ENCODE measurements at regions not wholly inside any gene's neighbourhood (a gene's known extent, or its start where the extent isn't known, plus 50 kb on each side); places are given as distances from the start of the nearest gene placed in this dataset.

DNA sequence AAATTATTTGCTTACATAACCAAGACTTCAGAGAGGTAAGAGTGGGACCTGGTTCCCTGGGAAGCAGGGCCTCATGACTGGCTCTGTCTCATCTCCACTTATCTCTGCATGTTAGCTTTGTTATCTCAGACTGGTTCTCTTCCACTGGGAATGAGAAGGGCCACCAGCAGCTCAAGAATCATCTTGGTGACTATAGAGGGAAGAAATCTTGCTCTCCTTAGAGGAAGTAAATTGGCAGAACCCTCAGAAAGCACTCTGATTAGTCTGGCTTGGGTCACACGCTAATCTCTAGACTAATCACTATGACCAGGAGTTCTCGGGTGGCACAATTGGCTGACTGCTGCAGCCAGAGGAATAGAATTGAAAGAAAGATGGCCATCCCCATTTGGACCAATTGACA, 110.8 kb upstream of the KRAS start:
- TF ChIP-seq CTCF (IDR thresholded peaks at IDR 0.05; ENCODE audit: poor library complexity, severe bottlenecking) = no peak
- no peak for TF ChIP-seq TAF1 (IDR thresholded peaks at IDR 0.05; ENCODE audit: low read depth)
- TF ChIP-seq, protein P1, sequence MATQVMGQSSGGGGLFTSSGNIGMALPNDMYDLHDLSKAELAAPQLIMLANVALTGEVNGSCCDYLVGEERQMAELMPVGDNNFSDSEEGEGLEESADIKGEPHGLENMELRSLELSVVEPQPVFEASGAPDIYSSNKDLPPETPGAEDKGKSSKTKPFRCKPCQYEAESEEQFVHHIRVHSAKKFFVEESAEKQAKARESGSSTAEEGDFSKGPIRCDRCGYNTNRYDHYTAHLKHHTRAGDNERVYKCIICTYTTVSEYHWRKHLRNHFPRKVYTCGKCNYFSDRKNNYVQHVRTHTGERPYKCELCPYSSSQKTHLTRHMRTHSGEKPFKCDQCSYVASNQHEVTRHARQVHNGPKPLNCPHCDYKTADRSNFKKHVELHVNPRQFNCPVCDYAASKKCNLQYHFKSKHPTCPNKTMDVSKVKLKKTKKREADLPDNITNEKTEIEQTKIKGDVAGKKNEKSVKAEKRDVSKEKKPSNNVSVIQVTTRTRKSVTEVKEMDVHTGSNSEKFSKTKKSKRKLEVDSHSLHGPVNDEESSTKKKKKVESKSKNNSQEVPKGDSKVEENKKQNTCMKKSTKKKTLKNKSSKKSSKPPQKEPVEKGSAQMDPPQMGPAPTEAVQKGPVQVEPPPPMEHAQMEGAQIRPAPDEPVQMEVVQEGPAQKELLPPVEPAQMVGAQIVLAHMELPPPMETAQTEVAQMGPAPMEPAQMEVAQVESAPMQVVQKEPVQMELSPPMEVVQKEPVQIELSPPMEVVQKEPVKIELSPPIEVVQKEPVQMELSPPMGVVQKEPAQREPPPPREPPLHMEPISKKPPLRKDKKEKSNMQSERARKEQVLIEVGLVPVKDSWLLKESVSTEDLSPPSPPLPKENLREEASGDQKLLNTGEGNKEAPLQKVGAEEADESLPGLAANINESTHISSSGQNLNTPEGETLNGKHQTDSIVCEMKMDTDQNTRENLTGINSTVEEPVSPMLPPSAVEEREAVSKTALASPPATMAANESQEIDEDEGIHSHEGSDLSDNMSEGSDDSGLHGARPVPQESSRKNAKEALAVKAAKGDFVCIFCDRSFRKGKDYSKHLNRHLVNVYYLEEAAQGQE (IDR thresholded peaks at IDR 0.05; ENCODE audit: borderline replicate concordance) = no peak
- TF ChIP-seq EP300 (conservative IDR thresholded peaks at IDR 0.05; ENCODE audit: poor library complexity, severe bottlenecking) = no peak
- TF ChIP-seq RAD21 (conservative IDR thresholded peaks at IDR 0.05) = no peak
- TF ChIP-seq EZH2 (IDR thresholded peaks at IDR 0.05; ENCODE audit: borderline replicate concordance, insufficient read depth, low read length, poor library complexity, severe bottlenecking) = no peak
- no peak for TF ChIP-seq POLR2AphosphoS5 (IDR thresholded peaks at IDR 0.05)
- no peak for TF ChIP-seq SMC3 (conservative IDR thresholded peaks at IDR 0.05; ENCODE audit: poor library complexity)
- no peak for TF ChIP-seq MXI1 (conservative IDR thresholded peaks at IDR 0.05; ENCODE audit: poor library complexity, severe bottlenecking)

Measured in neural cell (in vitro differentiated cells).